Vagina (tissue), 2 donors: ENCODE measurements at regions not wholly inside any gene's neighbourhood (a gene's known extent, or its start where the extent isn't known, plus 50 kb on each side); places are given as distances from the start of the nearest gene placed in this dataset.
A peak's percentile ranks its signal among the peaks of the same experiment; 100 is the strongest.

Source experiments
- DNase-seq, 2 donors: peaks; one replicate each; pipeline ENCODE4 v3.0.0-alpha.2; 2017; ENCODE audit errors: extremely low spot score in 2 of 2
- H3K27ac ChIP-seq: fragments of 200-600 bp; sonication (generic); one replicate; pipeline ENCODE4 v1.5.1; 2019
- H3K27me3 ChIP-seq: fragments of 200-600 bp; sonication (generic); one replicate; pipeline ENCODE4 v1.5.1; 2019
- H3K36me3 ChIP-seq, 2 donors: fragments of 200-600 bp; sonication (generic); one replicate each; pipeline ENCODE4 v1.5.1; 2017 to 2019
- H3K4me1 ChIP-seq: fragments of 200-600 bp; sonication (generic); one replicate; pipeline ENCODE4 v1.5.1; 2019
- H3K4me3 ChIP-seq, 2 donors: fragments of 200-600 bp; sonication (generic); 1 replicate in 1 of 2; 2 replicates in 1 of 2; pipeline ENCODE4 v1.5.1; 2016 to 2019
- H3K9me3 ChIP-seq: fragments of 200-600 bp; sonication (generic); one replicate; pipeline ENCODE4 v1.5.1; 2019
- CTCF ChIP-seq, 3 experiments: fragments of 450-650 bp in 2 of 3; fragments of 200-600 bp in 1 of 3; sonication (generic) in 1 of 3; IDR thresholded peaks; one replicate each; pipeline ENCODE4 v1.5.1; 2017 to 2019; ENCODE audit warnings: antibody characterized with exemption in 3 of 3, mild to moderate bottlenecking in 2 of 3, moderate library complexity in 2 of 3
- POLR2A ChIP-seq, 2 donors: fragments of 450-650 bp; IDR thresholded peaks; one replicate each; pipeline ENCODE4 v1.6.1; 2017; ENCODE audit warnings: antibody characterized with exemption in 2 of 2, mild to moderate bottlenecking in 2 of 2, moderate library complexity in 2 of 2
- POLR2AphosphoS5 ChIP-seq, 2 donors: sonication (generic); formaldehyde crosslinking; IDR thresholded peaks; one replicate each; pipeline ENCODE4 v1.9.0; 2017; ENCODE audit warnings: antibody characterized with exemption in 2 of 2, mild to moderate bottlenecking in 2 of 2, low read depth in 1 of 2; ENCODE audit not compliant: insufficient read depth in 1 of 2
- intact Hi-C: fragments of 100-400 bp; cut with DNase I; formaldehyde crosslinking; loops from one replicate; pipeline ENCODE4 v1.15.1; 2023

- Histone ChIP-seq H3K27ac (peak overlapping the region; percentile 56), H3K9me3 (no peaks in the 10 kb centered on the region)
- intact Hi-C loops, result no loop called here
Measured at GRCh38 chr2:42918041-42918440, 125.7 kb upstream of the HAAO start.

GRCh38 chr2:42917425-42917927 is 125.1 kb upstream of the HAAO start:
- H3K4me3 ChIP-seq, result no peak overlapping the region
- no peaks in the 10 kb centered on the region for H3K9me3 ChIP-seq
- H3K36me3 ChIP-seq, result no peaks in the 10 kb centered on the region
- peaks cover 61% of the 10 kb centered on the region for H3K4me1 ChIP-seq
- TF ChIP-seq POLR2AphosphoS5 (IDR thresholded peaks at IDR 0.05; ENCODE audit: insufficient read depth in 1 of 2, low read depth in 1 of 2) (no peak), CTCF (IDR thresholded peaks at IDR 0.05) (no peak), POLR2A (IDR thresholded peaks at IDR 0.05) (no peak)
- no peak for DNase-seq
- intact Hi-C loops, result no loop called here
- peak overlapping the region; percentile 56 for H3K27ac ChIP-seq
- H3K27me3 ChIP-seq, result no peaks in the 10 kb centered on the region

More at GRCh38 chr2:42918041-42918440, 125.7 kb upstream of the HAAO start:
- Histone ChIP-seq H3K4me1 (peaks cover 66% of the 10 kb centered on the region), H3K36me3 (no peaks in the 10 kb centered on the region), H3K4me3 (no peak overlapping the region), H3K27me3 (no peaks in the 10 kb centered on the region)
- DNase-seq, result no peak
- TF ChIP-seq POLR2AphosphoS5 (IDR thresholded peaks at IDR 0.05; ENCODE audit: insufficient read depth in 1 of 2, low read depth in 1 of 2) (no peak), CTCF (IDR thresholded peaks at IDR 0.05) (no peak), POLR2A (IDR thresholded peaks at IDR 0.05) (no peak)

- Histone ChIP-seq H3K27me3 (no peaks in the 10 kb centered on the region), H3K27ac (peak overlapping the region; percentile 56), H3K36me3 (no peaks in the 10 kb centered on the region), H3K9me3 (no peaks in the 10 kb centered on the region), H3K4me1 (peaks cover 51% of the 10 kb centered on the region), H3K4me3 (no peak overlapping the region)
- intact Hi-C loops, result no loop called here
- TF ChIP-seq CTCF (IDR thresholded peaks at IDR 0.05), result no peak
- TF ChIP-seq POLR2AphosphoS5 (IDR thresholded peaks at IDR 0.05; ENCODE audit: insufficient read depth in 1 of 2, low read depth in 1 of 2), result no peak
- no peak for TF ChIP-seq POLR2A (IDR thresholded peaks at IDR 0.05)
- DNase-seq, result no peak
Measured at GRCh38 chr2:42916324-42916723, 123.9 kb upstream of the HAAO start.

GRCh38 chr2:42914860-42915259 is 122.5 kb upstream of the HAAO start:
- TF ChIP-seq POLR2AphosphoS5 (IDR thresholded peaks at IDR 0.05; ENCODE audit: insufficient read depth in 1 of 2, low read depth in 1 of 2) (no peak), POLR2A (IDR thresholded peaks at IDR 0.05) (no peak), CTCF (IDR thresholded peaks at IDR 0.05) (no peak)
- Histone ChIP-seq H3K4me1 (peaks cover 43% of the 10 kb centered on the region), H3K9me3 (no peaks in the 10 kb centered on the region), H3K27me3 (no peaks in the 10 kb centered on the region), H3K36me3 (no peaks in the 10 kb centered on the region), H3K4me3 (no peak overlapping the region), H3K27ac (no peak overlapping the region)
- no peak for DNase-seq
- intact Hi-C loops, result no loop called here

GRCh38 chr2:42914314-42914713 is 121.9 kb upstream of the HAAO start:
- TF ChIP-seq POLR2A (IDR thresholded peaks at IDR 0.05), result no peak
- TF ChIP-seq POLR2AphosphoS5 (IDR thresholded peaks at IDR 0.05; ENCODE audit: insufficient read depth in 1 of 2, low read depth in 1 of 2), result no peak
- TF ChIP-seq CTCF (IDR thresholded peaks at IDR 0.05), result no peak
- no peak overlapping the region for H3K4me3 ChIP-seq
- no peaks in the 10 kb centered on the region for H3K9me3 ChIP-seq
- no peaks in the 10 kb centered on the region for H3K36me3 ChIP-seq
- peaks cover 45% of the 10 kb centered on the region for H3K4me1 ChIP-seq
- peak overlapping the region; percentile 19 for H3K27ac ChIP-seq
- DNase-seq, result no peak
- no peaks in the 10 kb centered on the region for H3K27me3 ChIP-seq
- intact Hi-C loops, result no loop called here
